Ecto neural progenitor cell (in vitro differentiated cells): ENCODE measurements at regions not wholly inside any gene's neighbourhood (a gene's known extent, or its start where the extent isn't known, plus 50 kb on each side); places are given as distances from the start of the nearest gene placed in this dataset.

Experiments used
- DNase-seq: peaks from one replicate; pipeline ENCODE4 v3.0.0-alpha.2; 2018; ENCODE audit warnings: low spot score

DNA sequence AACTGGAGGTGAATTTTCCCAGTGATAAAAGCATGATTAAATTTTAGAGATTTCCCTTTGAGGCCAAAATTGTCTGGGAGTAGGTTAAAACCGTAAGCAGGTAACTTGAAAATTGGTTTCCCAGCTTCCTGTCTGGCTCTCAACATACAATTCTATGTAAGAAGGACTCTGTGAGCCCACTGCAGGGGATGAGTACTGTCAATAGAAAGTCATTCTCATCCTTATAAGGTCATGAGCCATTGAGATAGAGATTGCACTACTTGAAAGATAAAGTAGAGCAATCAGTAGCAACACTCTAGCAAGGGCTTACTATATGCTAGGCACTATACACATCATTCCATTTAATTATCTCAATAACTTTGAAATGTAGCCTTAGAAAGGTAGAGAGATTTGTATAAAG, 225.6 kb upstream of the HMGA2 start:
- DNase-seq, result no peak

DNA sequence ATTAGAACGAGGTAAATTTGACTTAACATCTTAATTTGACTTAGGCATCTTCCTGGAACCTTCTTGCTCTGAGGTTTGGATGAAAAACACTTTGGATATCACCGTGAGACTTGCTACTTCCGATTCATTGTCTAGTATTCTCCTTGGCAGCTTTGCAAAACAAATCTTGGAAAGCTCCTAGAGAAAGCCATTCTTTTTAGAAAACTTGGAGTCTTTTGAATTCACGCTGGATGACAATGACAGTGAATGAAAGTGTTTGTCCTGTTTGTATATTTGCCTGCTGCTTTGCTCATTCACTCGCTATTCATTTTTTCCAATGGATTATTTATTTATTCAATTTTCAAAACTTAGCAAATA, 222.1 kb upstream of the HMGA2 start:
- no peak for DNase-seq

DNA sequence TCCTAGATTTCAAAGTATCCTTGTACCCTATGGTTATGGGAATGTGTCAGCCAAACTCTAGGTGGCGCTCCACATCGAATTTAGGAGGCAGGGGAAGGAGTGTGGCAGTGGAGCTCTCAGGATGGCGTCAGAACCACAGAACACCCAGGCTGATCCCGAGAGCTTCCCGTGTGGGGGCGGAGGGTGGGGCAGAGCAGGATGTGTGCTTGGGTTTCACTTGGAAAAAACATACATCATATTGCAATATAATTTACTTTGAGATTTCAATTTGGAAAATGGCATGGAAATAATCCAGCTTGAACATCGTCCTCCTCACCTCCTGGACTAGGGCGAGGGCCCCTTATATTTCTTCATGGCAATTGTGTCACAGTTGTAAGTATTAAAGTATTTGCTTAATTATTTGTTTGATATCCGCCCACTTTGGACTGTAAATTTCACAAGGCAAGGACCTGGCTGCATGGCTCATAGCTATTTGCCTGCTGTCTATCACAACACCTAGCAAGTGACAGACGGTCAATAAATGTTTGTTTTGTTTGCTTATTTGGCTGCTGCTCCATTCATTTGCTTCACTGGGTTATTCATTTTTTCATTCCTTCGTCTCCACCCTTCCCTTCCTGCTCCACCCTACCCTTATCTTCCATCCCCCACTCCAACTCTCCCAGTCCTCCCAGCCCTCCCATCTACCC, 221.5 kb upstream of the HMGA2 start:
- DNase-seq, result peak; percentile 81

DNA sequence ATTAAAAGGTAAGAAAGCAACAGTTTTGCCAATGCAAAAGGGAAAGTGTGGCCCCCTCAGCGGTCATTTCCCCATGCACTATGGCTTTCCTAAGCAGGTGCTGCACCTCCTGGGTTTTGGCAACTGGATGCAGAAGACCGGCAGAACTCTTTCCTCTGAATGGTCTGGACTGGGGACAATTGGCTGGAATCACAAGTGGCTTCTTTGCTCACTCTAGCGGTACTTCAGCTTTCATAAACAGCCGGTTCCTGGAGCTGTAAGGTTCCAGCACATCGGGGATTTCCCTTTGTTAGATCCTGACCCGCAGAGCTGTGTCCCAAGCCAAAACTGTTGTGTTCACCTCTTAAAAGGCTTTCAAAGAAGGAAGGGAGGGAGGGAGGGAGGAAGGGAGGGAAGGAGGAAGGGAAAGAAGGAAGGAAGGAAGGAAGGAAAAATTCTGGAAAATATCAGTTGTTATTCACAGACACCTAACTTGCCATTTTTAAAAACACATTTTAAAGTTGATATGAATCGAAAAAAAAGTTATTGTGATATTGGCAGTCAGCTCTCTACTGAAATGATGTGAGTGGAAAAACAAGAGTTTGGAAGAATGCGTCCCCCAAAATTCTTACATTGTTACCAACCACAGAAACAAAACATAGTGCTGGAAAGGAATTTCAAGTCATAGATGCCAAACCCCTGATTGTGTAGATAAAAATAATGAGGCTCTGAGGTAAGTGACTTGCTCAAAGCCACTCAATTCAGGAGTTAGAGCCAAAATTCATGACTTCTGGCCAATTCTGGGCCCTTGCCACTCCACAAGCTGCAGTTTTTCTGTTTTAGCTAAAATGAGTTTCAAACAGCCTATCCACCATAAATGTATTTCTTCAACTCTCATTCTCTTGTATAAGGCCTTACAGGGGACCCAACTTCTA, 220.6 kb upstream of the HMGA2 start:
- no peak for DNase-seq

DNA sequence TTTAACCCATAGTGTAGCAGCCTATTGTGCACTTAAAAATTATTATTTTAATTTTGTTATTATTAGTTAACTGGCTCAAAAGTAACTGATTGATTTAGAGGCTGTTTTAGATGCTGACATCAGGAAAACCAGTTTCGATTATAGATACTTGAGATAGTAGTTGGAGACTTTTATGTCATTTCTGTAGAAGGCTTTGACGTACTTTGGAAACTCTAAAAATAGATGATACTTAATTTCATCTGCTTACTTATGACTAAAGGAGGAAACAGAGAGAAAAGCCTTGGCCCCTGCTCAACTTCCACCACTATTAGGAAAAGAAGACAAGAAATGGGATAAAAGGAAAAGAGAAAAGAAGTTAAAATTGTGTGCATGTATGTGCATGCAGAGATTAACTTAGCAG, 219.3 kb upstream of the HMGA2 start:
- DNase-seq, result no peak

DNA sequence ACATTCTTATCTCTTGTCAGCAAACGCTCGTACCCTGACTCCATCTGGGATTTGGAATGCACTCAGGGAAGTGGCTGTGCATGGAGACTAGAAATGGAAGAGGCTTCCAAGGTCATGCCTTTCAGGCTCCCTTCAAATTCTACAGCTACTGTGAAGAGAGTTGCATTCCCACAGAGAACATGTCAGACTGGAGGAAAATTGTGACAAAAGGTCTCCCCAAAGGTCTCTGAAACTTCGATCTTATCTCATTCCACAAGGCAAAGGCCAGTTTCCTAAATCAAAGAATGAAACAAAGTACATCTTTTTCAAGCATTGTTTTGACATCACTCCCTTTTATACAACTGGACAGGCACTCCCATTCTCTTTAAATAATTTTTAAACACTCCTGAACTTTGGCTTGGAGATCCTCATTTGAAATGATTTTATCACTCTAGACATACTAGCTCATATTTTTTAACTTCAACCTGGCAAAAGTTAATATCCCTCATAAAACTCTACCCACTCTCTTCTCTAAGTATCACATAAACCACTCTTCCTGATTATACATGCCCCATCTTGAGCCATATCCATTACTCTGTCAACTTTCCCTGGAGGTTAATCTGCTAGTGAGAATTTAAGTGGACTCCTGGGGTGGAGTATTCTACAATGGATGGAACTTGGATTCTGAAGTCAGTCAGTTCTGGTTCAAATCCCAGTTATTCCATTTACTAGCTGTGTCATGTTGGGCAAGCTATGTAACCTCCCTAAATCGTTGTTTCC, 218.1 kb upstream of the HMGA2 start:
- no peak for DNase-seq

DNA sequence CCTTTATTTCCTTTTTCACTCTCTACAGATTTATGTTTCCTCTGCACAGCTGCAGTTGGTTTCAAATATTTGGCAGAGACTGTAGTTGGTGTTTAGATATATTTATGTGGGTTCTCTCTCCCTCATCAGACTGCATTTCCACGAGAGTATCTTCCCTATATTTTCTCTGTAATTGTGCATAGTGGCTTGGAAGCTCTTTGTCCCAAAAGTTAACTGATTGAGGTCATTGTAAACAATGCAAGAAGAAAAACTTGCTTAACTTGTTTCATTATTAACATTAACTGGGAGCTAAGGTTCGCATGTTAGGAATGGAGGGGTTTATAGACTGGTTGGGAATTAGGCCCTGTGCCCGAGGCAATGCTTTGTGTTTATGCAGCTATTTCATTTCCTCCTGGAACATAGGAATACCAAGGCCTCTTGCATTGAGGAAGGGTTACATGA, 216.9 kb upstream of the HMGA2 start:
- DNase-seq, result no peak

DNA sequence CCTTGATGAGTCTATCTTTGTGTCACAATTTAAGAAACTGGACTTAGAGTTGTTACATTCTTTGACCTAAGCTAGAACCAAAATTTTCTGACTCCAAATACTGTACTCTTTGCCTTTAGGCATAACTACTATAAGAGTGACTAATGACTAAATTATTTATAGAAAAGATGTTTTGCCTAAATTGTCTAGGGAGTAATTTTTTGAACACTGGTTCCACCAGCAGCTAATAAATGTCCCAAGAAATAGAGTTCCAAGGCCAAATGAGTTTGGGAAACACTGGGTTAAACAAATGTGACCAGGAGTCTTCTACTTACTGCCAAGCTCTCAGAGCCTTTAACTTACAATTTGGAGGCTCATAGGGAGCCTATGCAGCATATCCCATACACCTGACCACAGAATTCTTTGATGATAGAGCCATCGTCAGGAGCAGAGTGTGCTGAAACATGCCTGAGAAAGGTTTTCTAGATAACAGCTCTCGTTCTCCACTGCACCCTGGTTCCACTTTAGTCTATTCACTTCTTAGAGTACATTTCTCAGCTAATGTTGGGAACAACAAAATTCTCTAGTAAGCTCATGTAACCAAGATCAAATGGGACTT, 215.9 kb upstream of the HMGA2 start:
- no peak for DNase-seq

DNA sequence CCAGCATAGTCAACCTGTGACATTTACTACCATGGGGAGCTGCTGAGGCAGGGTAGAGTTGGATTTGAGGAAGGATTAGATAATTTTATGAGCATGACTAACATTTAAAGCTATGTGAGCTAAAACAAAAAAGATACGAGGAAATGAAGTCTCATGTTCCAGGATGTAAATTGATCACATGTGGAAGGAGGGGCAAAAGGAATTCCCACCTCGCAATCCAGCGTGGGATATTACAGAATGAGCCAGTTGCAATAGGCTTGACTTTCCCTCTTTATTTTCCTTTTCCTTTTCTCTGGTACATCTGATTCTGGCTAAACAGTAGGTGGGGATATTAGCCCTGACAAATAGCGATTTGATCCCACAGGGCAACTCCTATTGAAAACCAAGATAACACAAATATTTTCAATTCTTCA, 214.9 kb upstream of the HMGA2 start:
- DNase-seq, result no peak

DNA sequence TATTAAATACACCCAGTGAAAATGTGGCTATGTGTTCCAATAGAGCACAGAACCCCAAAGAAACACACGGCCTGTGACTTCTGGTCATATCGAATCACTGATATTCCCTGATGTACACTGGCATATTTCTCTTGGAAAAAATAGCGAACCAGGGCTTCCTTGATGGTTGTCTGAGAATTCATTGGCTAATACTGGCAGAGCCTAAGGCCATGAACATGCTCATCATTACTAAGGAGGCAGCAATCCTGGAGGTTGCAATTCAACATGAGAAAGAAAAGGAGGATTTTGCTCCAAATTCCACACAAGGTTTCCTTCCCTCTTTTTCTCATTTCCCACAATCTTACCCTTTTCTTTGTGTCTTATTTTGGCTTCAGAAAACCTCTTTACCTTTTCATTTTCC, 212.9 kb upstream of the HMGA2 start:
- no peak for DNase-seq

DNA sequence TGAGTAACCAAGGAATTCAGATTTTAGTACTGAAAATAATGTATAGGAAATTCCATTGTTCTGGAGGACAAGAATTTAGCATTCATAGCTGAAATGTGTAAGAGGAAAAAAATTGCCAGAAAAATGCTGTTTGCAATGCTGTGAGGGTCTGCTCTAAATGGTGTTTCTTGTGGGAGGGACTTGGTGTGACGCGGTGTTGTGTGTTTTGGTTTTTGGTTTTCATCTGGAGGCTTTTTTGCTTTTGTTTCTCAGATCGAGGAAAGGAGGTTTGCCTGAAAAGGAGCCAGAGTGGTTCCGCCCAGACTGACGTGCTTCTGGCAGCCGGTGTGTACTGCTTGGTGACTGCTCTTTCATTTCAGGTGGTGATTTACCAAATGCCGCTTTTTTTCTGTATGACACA, 211.8 kb upstream of the HMGA2 start:
- no peak for DNase-seq

DNA sequence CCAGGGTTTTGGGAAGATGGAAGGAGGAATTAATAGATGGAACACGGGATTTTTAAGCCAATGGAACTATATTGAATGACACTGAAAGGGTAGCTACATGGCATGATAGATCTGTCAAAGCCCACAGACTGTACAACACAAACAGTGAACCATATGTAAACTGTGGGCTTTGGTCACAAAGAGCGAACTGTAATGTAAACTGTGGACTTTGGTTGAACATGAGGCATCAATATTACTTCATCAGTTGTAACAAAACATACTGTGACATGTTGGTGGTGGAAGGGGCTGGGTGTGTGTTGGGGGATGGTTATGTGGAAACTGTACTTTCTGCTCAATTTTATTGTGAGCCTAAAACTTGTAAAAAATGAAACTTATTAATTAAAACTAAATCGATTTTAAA, 210.6 kb upstream of the HMGA2 start:
- no peak for DNase-seq

DNA sequence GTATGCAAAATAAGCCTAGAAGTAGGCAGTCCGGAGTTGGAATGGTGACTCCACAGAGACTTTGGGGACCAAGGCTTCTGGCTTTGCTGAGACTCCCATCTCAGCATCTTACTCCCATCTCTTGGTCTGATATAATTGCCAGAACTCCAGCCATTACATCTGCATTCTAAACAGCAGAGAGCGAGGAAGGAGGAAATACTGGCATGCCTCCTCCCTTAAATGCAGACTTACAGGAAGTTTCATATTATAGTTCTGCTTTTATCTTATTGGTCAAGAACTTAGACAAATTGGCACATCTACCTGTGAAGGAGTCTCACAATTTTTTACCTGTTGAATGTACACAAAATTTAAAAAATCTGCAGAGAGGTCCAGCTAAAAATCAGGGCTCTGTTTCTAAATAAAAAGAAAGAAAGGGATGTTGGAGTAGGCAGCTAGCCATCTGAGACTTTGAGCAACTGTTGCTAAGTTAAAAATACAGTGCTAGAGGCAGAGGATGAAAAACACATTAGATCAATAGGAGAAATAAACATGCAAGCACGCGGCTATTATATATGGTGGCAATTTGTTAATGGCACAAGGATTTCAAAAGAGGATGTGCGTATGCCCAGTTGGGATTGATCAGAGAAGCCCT, 209.9 kb upstream of the HMGA2 start:
- DNase-seq, result no peak

DNA sequence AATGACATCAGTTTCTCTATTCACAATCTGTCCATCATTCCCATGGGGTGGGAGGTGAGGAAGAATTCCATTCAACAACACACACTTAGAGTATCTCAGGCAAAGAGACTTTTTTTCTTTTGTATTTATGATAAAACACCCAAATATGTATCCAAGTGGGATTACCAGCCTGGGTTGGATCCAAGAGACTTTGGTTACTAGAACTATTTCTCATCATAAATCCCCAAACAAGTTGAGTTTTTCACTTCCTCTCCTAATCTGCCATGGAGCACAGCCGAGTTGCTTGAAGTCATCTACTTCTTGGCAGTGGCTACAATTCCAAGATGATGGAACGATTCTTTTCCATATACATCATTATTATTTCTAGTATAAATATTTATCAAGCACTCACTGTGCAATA, 209.2 kb upstream of the HMGA2 start:
- no peak for DNase-seq

DNA sequence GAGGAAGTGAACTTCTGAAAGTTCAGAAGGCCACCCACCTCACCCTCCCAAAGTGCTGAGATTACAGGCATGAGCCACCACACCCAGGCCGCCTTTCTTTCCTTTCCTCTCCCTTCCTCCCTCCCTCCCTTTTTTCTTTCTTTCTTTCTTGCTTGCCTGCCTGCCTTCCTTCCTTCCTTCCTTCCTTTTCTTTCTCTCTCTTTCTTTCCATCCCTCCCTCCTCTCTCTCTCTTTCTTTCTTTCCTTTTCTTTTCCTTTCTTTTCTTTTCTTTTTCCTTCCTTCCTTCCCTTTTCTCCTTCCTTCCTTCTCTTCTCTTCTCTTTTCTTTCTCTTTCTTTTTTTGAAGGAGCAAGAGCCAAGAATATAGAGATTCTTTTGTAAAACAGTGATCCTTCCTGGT, 208.3 kb upstream of the HMGA2 start:
- DNase-seq, result no peak

DNA sequence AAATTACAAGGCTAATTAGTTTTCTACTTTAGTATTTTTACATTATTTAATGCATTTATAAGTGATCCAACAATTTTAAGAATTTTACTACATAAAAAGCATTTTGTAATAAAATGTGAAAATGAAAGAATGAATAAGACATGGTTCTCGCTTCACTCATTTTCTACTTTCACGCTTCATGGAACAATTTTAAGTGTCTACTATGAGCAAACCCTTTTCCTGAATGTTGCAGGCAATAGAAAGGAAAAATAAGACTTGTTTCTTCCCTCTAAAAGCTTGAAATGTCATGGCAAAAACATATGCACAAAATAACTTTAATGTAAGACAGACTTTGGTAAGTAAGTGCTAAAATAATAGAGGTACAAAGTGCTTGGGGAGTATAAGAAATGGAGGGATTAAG, 205.7 kb upstream of the HMGA2 start:
- DNase-seq, result no peak

DNA sequence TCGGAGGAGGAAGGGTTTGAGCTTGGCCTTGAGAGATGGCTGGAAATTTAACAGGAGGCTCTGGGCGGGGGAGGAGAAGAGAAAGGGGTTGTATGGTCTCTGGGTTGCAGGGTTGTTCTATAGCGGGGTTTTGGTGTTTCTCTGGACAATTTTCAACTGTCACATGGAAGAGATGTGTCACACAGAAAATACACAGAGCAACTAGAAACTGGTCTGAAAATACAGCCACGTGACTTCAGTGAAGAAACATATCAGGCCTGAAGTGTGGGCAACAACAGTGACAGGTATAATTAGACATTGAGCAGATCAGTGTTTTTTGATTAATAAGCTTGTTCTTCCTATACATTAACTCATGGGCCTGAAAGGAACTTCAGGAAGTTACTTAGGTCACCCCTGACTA, 205.3 kb upstream of the HMGA2 start:
- DNase-seq, result no peak

DNA sequence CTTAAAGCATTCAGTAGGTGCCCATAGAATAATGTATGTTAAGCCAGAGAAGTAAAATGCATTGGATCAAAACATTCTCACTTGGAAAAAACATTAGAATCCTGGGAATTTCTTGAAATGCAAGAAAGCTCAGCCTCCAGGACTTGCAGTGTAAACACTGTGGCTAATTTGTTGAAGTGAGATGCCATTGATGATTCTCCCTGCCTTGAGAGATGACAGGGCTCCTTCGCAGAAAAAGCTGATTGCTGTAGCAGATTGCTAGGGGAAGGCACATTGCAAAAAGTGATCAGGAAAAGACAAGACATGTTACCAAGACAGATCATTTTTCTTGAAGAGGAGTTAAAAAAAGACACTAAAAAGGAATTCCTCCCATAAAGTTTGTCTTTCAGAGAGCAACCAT, 204.2 kb upstream of the HMGA2 start:
- DNase-seq, result no peak

DNA sequence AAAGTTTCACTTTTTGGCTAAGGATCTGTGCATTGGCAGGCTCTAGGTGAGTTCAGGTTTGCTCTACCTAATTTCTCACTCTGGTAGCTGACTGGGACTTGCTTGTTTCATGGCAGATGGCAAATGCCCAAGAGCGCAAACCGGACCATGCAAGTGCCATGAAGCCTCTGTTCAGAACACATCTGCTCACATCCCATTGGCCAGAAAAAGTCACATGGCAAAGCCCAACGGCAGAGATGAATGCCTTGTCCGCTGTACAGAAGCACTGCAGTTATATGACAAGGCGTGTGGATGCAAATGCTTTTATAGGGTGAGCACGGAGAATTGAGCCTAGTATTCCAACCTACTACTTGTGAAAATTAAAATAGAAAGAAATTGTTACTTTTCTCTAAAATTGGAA, 202.2 kb upstream of the HMGA2 start:
- no peak for DNase-seq

DNA sequence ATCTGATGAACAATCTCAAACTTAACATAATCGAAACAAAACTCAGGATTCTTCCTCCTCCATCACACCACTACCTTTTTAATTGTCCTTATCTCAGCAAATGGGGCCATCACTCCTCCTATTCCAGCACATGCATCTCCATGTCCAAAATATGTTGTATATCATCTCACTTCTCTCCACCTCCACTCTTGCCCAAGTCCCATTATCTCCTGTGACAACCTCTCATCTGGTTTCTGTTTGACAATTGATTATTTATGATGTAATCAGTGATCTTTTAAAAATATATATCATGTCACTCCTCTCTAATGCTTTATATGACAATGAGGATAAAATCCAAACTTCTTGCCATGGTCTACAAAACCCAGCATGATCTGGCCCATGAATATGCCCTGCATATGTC, 200.8 kb upstream of the HMGA2 start:
- no peak for DNase-seq

DNA sequence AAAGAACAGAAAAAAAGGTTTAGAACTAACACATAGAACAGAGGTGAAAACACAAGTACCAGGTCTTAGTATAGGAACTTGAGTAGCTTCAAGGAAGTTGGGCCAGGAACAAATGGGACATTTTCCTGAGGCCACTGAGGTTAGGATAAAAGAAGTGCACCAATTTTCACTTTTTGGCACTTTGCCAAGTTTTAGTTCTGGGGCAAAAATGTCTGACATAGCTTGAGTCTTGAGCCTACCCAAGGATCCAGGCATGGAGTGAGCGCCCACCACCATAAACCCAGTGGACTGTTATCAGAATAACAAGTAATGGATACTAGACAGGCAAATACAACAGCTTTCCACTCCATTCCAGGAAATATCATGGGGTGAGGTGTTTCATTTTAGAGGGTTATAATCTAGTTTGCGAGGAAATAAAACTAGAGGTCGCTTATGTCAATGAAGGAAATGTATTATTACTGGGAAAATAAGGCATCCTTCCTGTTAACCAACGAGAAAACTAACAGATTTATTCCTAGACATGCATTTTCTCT, 199.7 kb upstream of the HMGA2 start:
- DNase-seq, result no peak

DNA sequence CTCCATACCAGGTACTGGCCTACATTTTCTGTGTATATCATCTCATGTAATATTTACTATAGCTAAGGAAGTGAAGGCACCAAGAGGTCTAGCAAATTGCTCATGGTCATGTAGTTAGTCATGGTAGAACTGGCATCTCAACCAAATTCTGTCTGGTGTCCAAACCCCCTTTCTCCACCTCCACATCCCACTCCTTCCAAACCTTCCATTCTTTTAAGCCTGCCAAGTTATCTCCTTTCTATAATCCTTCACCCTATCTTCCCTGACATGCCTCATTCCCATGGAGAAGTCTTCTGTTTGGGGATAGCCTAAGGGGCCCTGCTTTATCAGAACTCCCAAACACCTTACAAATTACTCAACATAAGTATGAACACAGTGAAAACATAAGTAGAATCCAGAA, 196.2 kb upstream of the HMGA2 start:
- no peak for DNase-seq
